ENCODE measurements at regions not wholly inside any gene's neighbourhood (a gene's known extent, or its start where the extent isn't known, plus 50 kb on each side); places are given as distances from the start of the nearest gene placed in this dataset.

- TF ChIP-seq EZH2 (IDR thresholded peaks at IDR 0.05) (no peak), EZH2phosphoT487 (IDR thresholded peaks at IDR 0.05) (no peak)
- TF ChIP-seq, protein P1, sequence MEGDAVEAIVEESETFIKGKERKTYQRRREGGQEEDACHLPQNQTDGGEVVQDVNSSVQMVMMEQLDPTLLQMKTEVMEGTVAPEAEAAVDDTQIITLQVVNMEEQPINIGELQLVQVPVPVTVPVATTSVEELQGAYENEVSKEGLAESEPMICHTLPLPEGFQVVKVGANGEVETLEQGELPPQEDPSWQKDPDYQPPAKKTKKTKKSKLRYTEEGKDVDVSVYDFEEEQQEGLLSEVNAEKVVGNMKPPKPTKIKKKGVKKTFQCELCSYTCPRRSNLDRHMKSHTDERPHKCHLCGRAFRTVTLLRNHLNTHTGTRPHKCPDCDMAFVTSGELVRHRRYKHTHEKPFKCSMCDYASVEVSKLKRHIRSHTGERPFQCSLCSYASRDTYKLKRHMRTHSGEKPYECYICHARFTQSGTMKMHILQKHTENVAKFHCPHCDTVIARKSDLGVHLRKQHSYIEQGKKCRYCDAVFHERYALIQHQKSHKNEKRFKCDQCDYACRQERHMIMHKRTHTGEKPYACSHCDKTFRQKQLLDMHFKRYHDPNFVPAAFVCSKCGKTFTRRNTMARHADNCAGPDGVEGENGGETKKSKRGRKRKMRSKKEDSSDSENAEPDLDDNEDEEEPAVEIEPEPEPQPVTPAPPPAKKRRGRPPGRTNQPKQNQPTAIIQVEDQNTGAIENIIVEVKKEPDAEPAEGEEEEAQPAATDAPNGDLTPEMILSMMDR (IDR thresholded peaks at IDR 0.05) = no peak
- H3K9ac ChIP-seq = no peak overlapping the region
- H3K36me3 Mint-ChIP-seq = no peaks in the 10 kb centered on the region
- H3K9me3 ChIP-seq (ENCODE audit: low read depth) = no peaks in the 10 kb centered on the region
- peaks cover 6% of the 10 kb centered on the region for H3K27me3 Mint-ChIP-seq (ENCODE audit: insufficient read depth, low read depth)
- peaks cover 8% of the 10 kb centered on the region for H3K4me1 Mint-ChIP-seq
- H4K20me1 ChIP-seq (ENCODE audit: low read depth) = no peaks in the 10 kb centered on the region
- no peak for DNase-seq (ENCODE audit: low spot score)
- H3K4me1 ChIP-seq = no peaks in the 10 kb centered on the region
- no peaks in the 10 kb centered on the region for H3F3A ChIP-seq (ENCODE audit: low read depth)
- H3K9me3 Mint-ChIP-seq = peaks cover 15% of the 10 kb centered on the region
- no peaks in the 10 kb centered on the region for H3K79me2 ChIP-seq (ENCODE audit: low read depth)
- no peaks in the 10 kb centered on the region for H3K36me3 ChIP-seq
- H3K4me3 Mint-ChIP-seq = no peak overlapping the region
- no peak overlapping the region for H3K27ac Mint-ChIP-seq
- no peak overlapping the region for H3K4me2 ChIP-seq
- no peak overlapping the region for H3K4me3 ChIP-seq
- H3K27ac ChIP-seq = no peak overlapping the region
- H2AFZ ChIP-seq (replicated peaks) = no peak overlapping the region
- peaks cover 6% of the 10 kb centered on the region for H3K27me3 ChIP-seq
Measured at GRCh38 chr5:2044041-2044440, 161.3 kb upstream of the IRX4 start.

DNA sequence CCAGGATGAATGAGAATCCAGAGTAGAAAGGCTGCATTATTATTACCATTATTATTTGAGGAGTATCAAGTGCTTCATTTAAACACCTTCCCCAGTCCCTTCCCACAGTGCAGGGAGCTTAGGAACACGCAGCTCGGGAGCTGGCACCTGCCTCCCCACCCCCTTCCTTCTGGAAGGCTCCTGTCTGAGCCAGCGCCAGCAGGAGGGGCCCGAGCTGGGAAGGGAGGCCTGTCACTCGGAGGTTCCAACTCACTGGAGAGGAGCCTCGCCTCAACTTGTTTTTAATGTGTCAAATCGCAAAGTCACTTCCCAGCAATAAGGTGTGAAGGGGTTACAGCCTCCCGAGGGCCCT, 156.4 kb upstream of the IRX4 start:
- DNase-seq (ENCODE audit: low spot score) = peak; percentile 32
- no peaks in the 10 kb centered on the region for H3K36me3 ChIP-seq

DNA sequence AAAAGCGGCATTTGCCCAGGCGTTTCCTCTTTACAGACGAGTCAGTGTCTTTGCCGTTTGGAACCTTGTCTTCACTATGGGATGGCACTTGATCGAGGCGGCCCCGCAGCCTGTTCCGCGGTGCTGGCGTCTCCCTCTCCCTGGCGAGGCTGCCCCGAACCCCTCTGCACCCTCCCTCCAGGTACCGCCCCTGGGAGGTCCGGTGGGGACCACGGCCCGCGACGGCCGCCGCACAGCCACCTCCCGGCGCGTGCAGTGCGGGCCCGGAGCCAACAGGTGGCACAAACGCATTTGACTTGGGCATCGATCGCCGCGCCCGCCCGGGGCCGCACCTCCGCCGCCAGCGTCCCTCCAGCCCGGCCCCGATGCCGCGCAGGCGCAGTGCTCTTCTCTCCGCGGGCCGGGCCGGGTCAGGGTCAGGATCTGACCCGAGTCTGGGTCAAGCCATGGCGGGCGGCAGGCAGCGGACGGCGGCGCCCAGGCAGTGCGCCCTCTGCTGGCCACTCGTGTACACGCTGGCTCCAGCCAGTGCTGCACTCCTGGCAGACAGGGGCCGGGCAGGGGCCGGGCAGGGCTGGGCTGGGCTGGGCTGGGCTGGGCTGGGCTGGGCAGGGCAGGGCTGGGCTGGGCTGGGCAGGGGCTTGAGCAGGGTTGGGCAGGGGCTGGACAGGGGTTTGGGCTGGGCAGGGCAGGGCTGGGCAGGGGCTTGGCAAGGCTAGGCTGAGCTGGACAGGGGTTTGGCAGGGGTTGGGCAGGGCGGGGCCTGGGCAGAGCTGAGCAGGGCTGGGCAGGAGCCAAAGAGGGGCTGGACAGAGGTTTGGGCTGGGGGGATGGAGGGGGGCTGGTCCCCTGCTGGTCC, 155.8 kb upstream of the IRX4 start:
- peak overlapping the region; percentile 60 for H3K4me3 Mint-ChIP-seq
- H3K27ac ChIP-seq = no peak overlapping the region
- no peaks in the 10 kb centered on the region for H3K4me1 ChIP-seq
- H3K4me2 ChIP-seq = peak overlapping the region; percentile 77
- peaks cover 2% of the 10 kb centered on the region for H3K9me3 Mint-ChIP-seq
- H3K27me3 ChIP-seq = peaks cover 54% of the 10 kb centered on the region
- no peaks in the 10 kb centered on the region for H3K36me3 Mint-ChIP-seq
- DNase-seq (ENCODE audit: low spot score) = peak; percentile 97
- peaks cover 8% of the 10 kb centered on the region for H3K4me1 Mint-ChIP-seq
- peak overlapping the region; percentile 70 for H2AFZ ChIP-seq (replicated peaks)
- H3K27ac Mint-ChIP-seq = no peak overlapping the region
- H3K9ac ChIP-seq = no peak overlapping the region
- no peaks in the 10 kb centered on the region for H3K36me3 ChIP-seq
- H3K79me2 ChIP-seq (ENCODE audit: low read depth) = no peaks in the 10 kb centered on the region
- TF ChIP-seq EZH2 (IDR thresholded peaks at IDR 0.05) (peak; percentile 47), EZH2phosphoT487 (IDR thresholded peaks at IDR 0.05) (no peak)
- TF ChIP-seq, protein P1 (IDR thresholded peaks at IDR 0.05) = peak; percentile 80
- no peaks in the 10 kb centered on the region for H4K20me1 ChIP-seq (ENCODE audit: low read depth)
- no peaks in the 10 kb centered on the region for H3F3A ChIP-seq (ENCODE audit: low read depth)
- peak overlapping the region; percentile 46 for H3K4me3 ChIP-seq
- peaks cover 7% of the 10 kb centered on the region for H3K27me3 Mint-ChIP-seq (ENCODE audit: insufficient read depth, low read depth)
- H3K9me3 ChIP-seq (ENCODE audit: low read depth) = no peaks in the 10 kb centered on the region

More for the DNA sequence above, 156.4 kb upstream of the IRX4 start:
- Histone ChIP-seq H3K4me3 (no peak overlapping the region), H4K20me1 (ENCODE audit: low read depth) (no peaks in the 10 kb centered on the region), H3K27me3 (peaks cover 48% of the 10 kb centered on the region), H3K27ac (no peak overlapping the region), H3K4me2 (no peak overlapping the region), H3K9me3 (ENCODE audit: low read depth) (no peaks in the 10 kb centered on the region), H3F3A (ENCODE audit: low read depth) (no peaks in the 10 kb centered on the region), H3K4me1 (no peaks in the 10 kb centered on the region), H3K79me2 (ENCODE audit: low read depth) (no peaks in the 10 kb centered on the region), H3K9ac (no peak overlapping the region), H2AFZ (replicated peaks) (no peak overlapping the region)
- Mint-ChIP-seq H3K27me3 (ENCODE audit: insufficient read depth, low read depth) (peaks cover 6% of the 10 kb centered on the region), H3K36me3 (no peaks in the 10 kb centered on the region), H3K4me1 (peaks cover 8% of the 10 kb centered on the region), H3K27ac (no peak overlapping the region), H3K4me3 (peak overlapping the region; percentile 41), H3K9me3 (peaks cover 4% of the 10 kb centered on the region)
- TF ChIP-seq EZH2 (IDR thresholded peaks at IDR 0.05) (no peak), EZH2phosphoT487 (IDR thresholded peaks at IDR 0.05) (no peak)
- TF ChIP-seq, protein P1 (IDR thresholded peaks at IDR 0.05) = no peak

Data from neural progenitor cell (in vitro differentiated cells).